CD4-positive, alpha-beta T cell (primary cell): ENCODE measurements at regions not wholly inside any gene's neighbourhood (a gene's known extent, or its start where the extent isn't known, plus 50 kb on each side); places are given as distances from the start of the nearest gene placed in this dataset.

Source experiments
- ATAC-seq: fragments of 200-7000 bp; cut with Tn5 transposase; one replicate; pipeline ENCODE4 v1.10.0; 2022; ENCODE audit warnings: mild to moderate bottlenecking; ENCODE audit not compliant: poor library complexity
- CTCF ChIA-PET: fragments of 350-600 bp; sonication (Branson Sonifier 250); formaldehyde crosslinking; loops from one replicate; lab custom pipeline; 2021; ENCODE audit warnings: antibody characterized with exemption, inconsistent platforms; lab: Charles Lee
- POLR2A ChIA-PET: fragments of 350-600 bp; sonication (Branson Sonifier 250); formaldehyde crosslinking; loops from one replicate; lab custom pipeline; 2021; ENCODE audit warnings: antibody characterized with exemption, inconsistent platforms; lab: Charles Lee
- DNase-seq, 14 experiments: peaks; one replicate each; pipeline ENCODE4 v3.0.0-alpha.2; 2013 to 2020; ENCODE audit warnings: mixed read lengths in 2 of 14
- H3K27ac ChIP-seq, 2 donors: one replicate each; pipeline versions ENCODE4 v1.5.1 to v1.7.0; 2013; ENCODE audit warnings: low read length in 2 of 2, low read depth in 1 of 2, mild to moderate bottlenecking in 1 of 2
- H3K27me3 ChIP-seq, 2 experiments: 1 replicate in 1 of 2; 2 replicates in 1 of 2; pipeline versions ENCODE4 v1.6.1 to v1.7.0; 2013; ENCODE audit warnings: low read length in 2 of 2, control low read depth in 1 of 2, mild to moderate bottlenecking in 1 of 2, moderate library complexity in 1 of 2; ENCODE audit not compliant: insufficient read depth in 2 of 2, control insufficient read depth in 1 of 2
- H3K36me3 ChIP-seq: one replicate; pipeline ENCODE4 v1.6.1; 2013; ENCODE audit warnings: low read length, control low read depth; ENCODE audit not compliant: insufficient read depth
- H3K4me1 ChIP-seq: one replicate; pipeline ENCODE4 v1.6.1; 2013; ENCODE audit warnings: low read length, control low read depth; ENCODE audit not compliant: insufficient read depth
- H3K4me3 ChIP-seq: one replicate; pipeline ENCODE4 v1.5.1; 2013; ENCODE audit warnings: mild to moderate bottlenecking, low read length, moderate library complexity
- H3K9me3 ChIP-seq, 2 experiments: 1 replicate in 1 of 2; 2 replicates in 1 of 2; pipeline versions ENCODE4 v1.6.1 to v1.7.0; 2013; ENCODE audit warnings: low read length in 2 of 2, mild to moderate bottlenecking in 2 of 2, control low read depth in 1 of 2, moderate library complexity in 1 of 2; ENCODE audit not compliant: control insufficient read depth in 1 of 2, insufficient read depth in 1 of 2
- H3K27ac Mint-ChIP-seq: one replicate; pipeline ENCODE4 v1.8.0; 2020; ENCODE audit warnings: mixed read lengths
- H3K27me3 Mint-ChIP-seq: one replicate; pipeline ENCODE4 v1.8.0; 2021; ENCODE audit warnings: mixed read lengths
- H3K36me3 Mint-ChIP-seq: one replicate; pipeline ENCODE4 v1.8.0; 2021; ENCODE audit warnings: low read depth, mixed read lengths
- H3K4me1 Mint-ChIP-seq: one replicate; pipeline ENCODE4 v1.8.0; 2021; ENCODE audit warnings: low read depth, mixed read lengths
- H3K4me3 Mint-ChIP-seq: one replicate; pipeline ENCODE4 v1.8.0; 2020; ENCODE audit warnings: mild to moderate bottlenecking, mixed read lengths
- H3K9me3 Mint-ChIP-seq: one replicate; pipeline ENCODE4 v1.8.0; 2020; ENCODE audit warnings: mixed read lengths
- intact Hi-C, 2 experiments: fragments of 100-400 bp; cut with DNase I in 1 of 2; cut with micrococcal nuclease in 1 of 2; formaldehyde crosslinking; loops; one replicate each; pipeline versions ENCODE4 v1.15.1 to v1.9.0; 2023 to 2025; cut with DNase I, micrococcal nuclease
- TF ChIP-seq, protein P1 (sequence below): fragments of 200-600 bp; IDR thresholded peaks from one replicate; pipeline ENCODE4 v1.8.0; 2022; ENCODE audit warnings: antibody characterized with exemption, mild to moderate bottlenecking

DNA sequence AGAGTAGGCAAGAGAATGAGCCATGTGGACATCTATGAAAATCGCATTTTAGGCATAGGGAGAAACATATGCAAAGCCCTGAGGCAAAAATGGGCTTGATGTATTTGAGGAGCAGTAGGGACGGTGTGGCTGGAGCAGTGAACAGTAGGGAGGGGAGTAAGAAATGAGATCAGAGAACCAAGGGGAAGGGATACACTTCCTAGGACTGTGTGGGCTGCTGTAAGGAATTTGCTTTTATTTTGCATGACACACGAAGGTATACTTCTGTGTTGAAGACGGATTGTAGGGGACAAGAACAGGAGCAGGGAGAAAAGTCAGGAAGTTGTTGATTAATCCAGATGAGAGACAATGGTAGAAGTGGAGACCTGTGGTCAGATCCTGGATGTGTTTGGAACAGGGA is 572.1 kb downstream of the JRKL start:
- Histone ChIP-seq H3K27ac (no peak overlapping the region), H3K4me1 (no peaks in the 10 kb centered on the region), H3K4me3 (no peak overlapping the region), H3K27me3 (no peaks in the 10 kb centered on the region), H3K36me3 (no peaks in the 10 kb centered on the region), H3K9me3 (peaks cover 0 to 4% of the 10 kb centered on the region in 2 experiments)
- Mint-ChIP-seq H3K36me3 (no peaks in the 10 kb centered on the region), H3K27ac (no peak overlapping the region), H3K9me3 (peaks cover 3% of the 10 kb centered on the region), H3K27me3 (no peaks in the 10 kb centered on the region), H3K4me3 (no peak overlapping the region), H3K4me1 (no peaks in the 10 kb centered on the region)
- DNase-seq = no peak
- TF ChIP-seq, protein P1, sequence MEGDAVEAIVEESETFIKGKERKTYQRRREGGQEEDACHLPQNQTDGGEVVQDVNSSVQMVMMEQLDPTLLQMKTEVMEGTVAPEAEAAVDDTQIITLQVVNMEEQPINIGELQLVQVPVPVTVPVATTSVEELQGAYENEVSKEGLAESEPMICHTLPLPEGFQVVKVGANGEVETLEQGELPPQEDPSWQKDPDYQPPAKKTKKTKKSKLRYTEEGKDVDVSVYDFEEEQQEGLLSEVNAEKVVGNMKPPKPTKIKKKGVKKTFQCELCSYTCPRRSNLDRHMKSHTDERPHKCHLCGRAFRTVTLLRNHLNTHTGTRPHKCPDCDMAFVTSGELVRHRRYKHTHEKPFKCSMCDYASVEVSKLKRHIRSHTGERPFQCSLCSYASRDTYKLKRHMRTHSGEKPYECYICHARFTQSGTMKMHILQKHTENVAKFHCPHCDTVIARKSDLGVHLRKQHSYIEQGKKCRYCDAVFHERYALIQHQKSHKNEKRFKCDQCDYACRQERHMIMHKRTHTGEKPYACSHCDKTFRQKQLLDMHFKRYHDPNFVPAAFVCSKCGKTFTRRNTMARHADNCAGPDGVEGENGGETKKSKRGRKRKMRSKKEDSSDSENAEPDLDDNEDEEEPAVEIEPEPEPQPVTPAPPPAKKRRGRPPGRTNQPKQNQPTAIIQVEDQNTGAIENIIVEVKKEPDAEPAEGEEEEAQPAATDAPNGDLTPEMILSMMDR = no peak
- intact Hi-C loops = no loop called here
- no peak for ATAC-seq
- ChIA-PET CTCF (no interaction called here), POLR2A (no interaction called here)

DNA sequence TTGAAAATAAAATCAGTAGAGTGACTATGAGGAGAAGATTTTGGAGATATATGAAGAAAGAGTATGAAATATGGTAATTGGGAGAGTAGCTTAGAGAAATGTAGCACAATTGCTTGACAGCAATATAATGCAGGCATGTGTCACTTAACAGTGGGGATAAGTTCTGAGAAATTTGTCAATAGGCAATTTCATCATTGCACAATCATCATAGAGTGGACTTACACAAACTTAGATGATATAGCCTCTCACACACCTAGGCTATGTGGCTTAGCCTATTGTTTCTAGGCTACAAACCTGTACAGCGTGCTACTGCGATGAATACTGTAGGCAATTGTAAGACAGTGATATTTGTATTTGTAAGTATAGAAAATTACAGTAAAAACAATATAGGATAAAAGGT is 573.6 kb downstream of the JRKL start:
- Mint-ChIP-seq H3K4me3 (no peak overlapping the region), H3K27ac (no peak overlapping the region), H3K27me3 (no peaks in the 10 kb centered on the region), H3K9me3 (peaks cover 2% of the 10 kb centered on the region), H3K36me3 (no peaks in the 10 kb centered on the region), H3K4me1 (no peaks in the 10 kb centered on the region)
- Histone ChIP-seq H3K4me3 (no peak overlapping the region), H3K27me3 (no peaks in the 10 kb centered on the region), H3K4me1 (no peaks in the 10 kb centered on the region), H3K27ac (no peak overlapping the region), H3K9me3 (peaks cover 0 to 4% of the 10 kb centered on the region in 2 experiments), H3K36me3 (no peaks in the 10 kb centered on the region)
- TF ChIP-seq, protein P1 = no peak
- POLR2A ChIA-PET = no interaction called here
- DNase-seq (no peak), ATAC-seq (no peak)
- CTCF ChIA-PET = no interaction called here
- intact Hi-C loops = no loop called here

DNA sequence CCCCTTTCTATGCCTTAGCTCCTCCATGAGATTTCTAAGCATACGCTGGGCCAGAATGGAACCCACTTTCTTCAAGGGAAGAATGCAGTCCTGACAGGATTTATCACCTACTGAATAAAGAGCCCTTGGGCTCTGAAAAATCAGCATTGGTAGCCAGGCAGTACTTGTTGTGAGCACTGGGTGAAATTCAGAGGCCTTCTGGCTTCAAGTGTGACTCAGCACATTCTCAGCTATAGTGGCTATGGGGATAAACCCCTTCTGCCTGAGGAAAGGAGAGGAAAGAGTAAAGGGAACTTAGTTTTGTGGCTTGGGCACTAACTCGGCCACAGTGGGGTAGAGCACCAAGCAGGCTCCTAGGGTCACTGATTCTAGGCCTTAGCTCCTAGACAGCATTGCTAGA is 574.8 kb downstream of the JRKL start:
- Mint-ChIP-seq H3K9me3 (peaks cover 2% of the 10 kb centered on the region), H3K36me3 (no peaks in the 10 kb centered on the region), H3K4me1 (no peaks in the 10 kb centered on the region), H3K27ac (no peak overlapping the region), H3K4me3 (no peak overlapping the region), H3K27me3 (no peaks in the 10 kb centered on the region)
- H3K27me3 ChIP-seq = no peaks in the 10 kb centered on the region
- H3K4me3 ChIP-seq = no peak overlapping the region
- DNase-seq (no peak), ATAC-seq (no peak)
- POLR2A ChIA-PET = no interaction called here
- intact Hi-C loops = no loop called here
- CTCF ChIA-PET = no interaction called here
- TF ChIP-seq, protein P1 = no peak
- H3K36me3 ChIP-seq = no peaks in the 10 kb centered on the region
- H3K9me3 ChIP-seq = peaks cover 0 to 4% of the 10 kb centered on the region in 2 experiments
- H3K27ac ChIP-seq = no peak overlapping the region
- no peaks in the 10 kb centered on the region for H3K4me1 ChIP-seq
